Kidney epithelial cell (primary cell): ENCODE measurements at regions not wholly inside any gene's neighbourhood (a gene's known extent, or its start where the extent isn't known, plus 50 kb on each side); places are given as distances from the start of the nearest gene placed in this dataset.

ENCODE experiments used
- DNase-seq: peaks from one replicate; pipeline ENCODE4 v3.0.0-alpha.2; 2010; ENCODE audit warnings: low read depth
- H3K27me3 ChIP-seq: 2 replicates; pipeline ENCODE4 v1.6.0; 2011; ENCODE audit warnings: low read length; ENCODE audit not compliant: control insufficient read depth, insufficient read depth
- H3K36me3 ChIP-seq: 2 replicates; pipeline ENCODE4 v1.5.1; 2011; ENCODE audit warnings: low read length; ENCODE audit not compliant: control insufficient read depth, insufficient read depth
- H3K4me3 ChIP-seq: 2 replicates; pipeline ENCODE4 v1.5.1; 2011; ENCODE audit warnings: low read depth, mild to moderate bottlenecking, control low read depth, low read length
- TF ChIP-seq, protein P1 (sequence below): IDR thresholded peaks from 2 replicates; pipeline ENCODE4 v1.5.1; 2011; ENCODE audit warnings: mild to moderate bottlenecking, moderate library complexity, low read length, control low read depth, inconsistent platforms; ENCODE audit not compliant: insufficient read depth, poor library complexity, severe bottlenecking

GRCh38 chr15:55126111-55126510 lies 70.6 kb downstream of the RSL24D1 start:
- H3K27me3 ChIP-seq = no peaks in the 10 kb centered on the region
- TF ChIP-seq, protein P1, sequence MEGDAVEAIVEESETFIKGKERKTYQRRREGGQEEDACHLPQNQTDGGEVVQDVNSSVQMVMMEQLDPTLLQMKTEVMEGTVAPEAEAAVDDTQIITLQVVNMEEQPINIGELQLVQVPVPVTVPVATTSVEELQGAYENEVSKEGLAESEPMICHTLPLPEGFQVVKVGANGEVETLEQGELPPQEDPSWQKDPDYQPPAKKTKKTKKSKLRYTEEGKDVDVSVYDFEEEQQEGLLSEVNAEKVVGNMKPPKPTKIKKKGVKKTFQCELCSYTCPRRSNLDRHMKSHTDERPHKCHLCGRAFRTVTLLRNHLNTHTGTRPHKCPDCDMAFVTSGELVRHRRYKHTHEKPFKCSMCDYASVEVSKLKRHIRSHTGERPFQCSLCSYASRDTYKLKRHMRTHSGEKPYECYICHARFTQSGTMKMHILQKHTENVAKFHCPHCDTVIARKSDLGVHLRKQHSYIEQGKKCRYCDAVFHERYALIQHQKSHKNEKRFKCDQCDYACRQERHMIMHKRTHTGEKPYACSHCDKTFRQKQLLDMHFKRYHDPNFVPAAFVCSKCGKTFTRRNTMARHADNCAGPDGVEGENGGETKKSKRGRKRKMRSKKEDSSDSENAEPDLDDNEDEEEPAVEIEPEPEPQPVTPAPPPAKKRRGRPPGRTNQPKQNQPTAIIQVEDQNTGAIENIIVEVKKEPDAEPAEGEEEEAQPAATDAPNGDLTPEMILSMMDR = no peak
- DNase-seq = no peak
- H3K4me3 ChIP-seq = no peak overlapping the region
- H3K36me3 ChIP-seq = no peaks in the 10 kb centered on the region

DNA sequence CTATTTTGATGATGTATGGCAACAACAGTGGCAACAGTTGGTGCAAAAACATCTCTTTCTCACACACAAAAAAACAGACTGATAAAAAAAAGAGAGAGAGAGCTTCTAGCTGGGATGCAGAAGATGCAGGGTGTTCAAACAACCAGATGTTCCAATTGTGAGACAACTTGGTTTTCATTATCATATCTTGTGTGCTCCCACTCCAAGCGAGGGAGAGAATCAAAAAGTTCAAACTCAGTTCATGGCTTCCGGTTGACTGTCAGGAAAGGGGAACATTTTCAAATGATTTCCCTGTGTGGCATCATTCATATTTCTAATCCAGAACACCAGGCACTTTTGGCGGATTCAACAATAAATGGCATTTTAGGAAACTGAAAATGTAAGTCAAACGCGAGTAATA lies 72.1 kb downstream of the RSL24D1 start:
- DNase-seq = no peak

GRCh38 chr15:55118344-55118870 lies 78.3 kb downstream of the RSL24D1 start:
- Histone ChIP-seq H3K36me3 (no peaks in the 10 kb centered on the region), H3K4me3 (no peak overlapping the region), H3K27me3 (no peaks in the 10 kb centered on the region)
- TF ChIP-seq, protein P1 = no peak
- DNase-seq = no peak

More for the DNA sequence above, 72.1 kb downstream of the RSL24D1 start:
- H3K36me3 ChIP-seq = no peaks in the 10 kb centered on the region
- TF ChIP-seq, protein P1 = no peak
- no peaks in the 10 kb centered on the region for H3K27me3 ChIP-seq
- H3K4me3 ChIP-seq = no peak overlapping the region

- Histone ChIP-seq H3K27me3 (no peaks in the 10 kb centered on the region), H3K36me3 (no peaks in the 10 kb centered on the region), H3K4me3 (no peak overlapping the region)
- TF ChIP-seq, protein P1 = no peak
- no peak for DNase-seq
Measured at GRCh38 chr15:55116636-55117035, 80.1 kb downstream of the RSL24D1 start.

GRCh38 chr15:55113736-55114135 lies 83.0 kb downstream of the RSL24D1 start:
- Histone ChIP-seq H3K36me3 (no peaks in the 10 kb centered on the region), H3K27me3 (no peaks in the 10 kb centered on the region), H3K4me3 (no peak overlapping the region)
- no peak for DNase-seq
- TF ChIP-seq, protein P1 = no peak

DNA sequence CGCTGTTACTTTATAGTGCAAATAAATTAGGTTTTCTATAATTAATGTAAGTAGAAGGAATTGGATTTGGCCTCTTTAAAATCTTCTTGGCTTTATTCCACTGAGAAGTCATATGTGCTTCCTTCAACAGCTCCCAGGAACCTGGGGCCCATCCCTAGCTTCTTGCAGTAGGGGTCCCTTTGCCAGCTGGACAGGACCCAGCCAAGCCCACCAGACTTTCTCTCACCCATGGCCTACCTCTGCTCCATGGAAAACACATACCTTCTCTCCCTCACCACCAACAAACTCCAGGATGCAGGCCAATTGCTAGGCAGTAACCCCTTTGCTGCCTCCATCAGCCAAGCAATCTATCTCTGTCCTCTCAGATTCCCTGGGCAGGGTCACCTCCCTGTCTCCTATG lies 84.0 kb downstream of the RSL24D1 start:
- DNase-seq = no peak
- TF ChIP-seq, protein P1 = no peak
- Histone ChIP-seq H3K4me3 (no peak overlapping the region), H3K27me3 (no peaks in the 10 kb centered on the region), H3K36me3 (no peaks in the 10 kb centered on the region)
